Esophagus muscularis mucosa (tissue), 4 donors: ENCODE measurements at regions not wholly inside any gene's neighbourhood (a gene's known extent, or its start where the extent isn't known, plus 50 kb on each side); places are given as distances from the start of the nearest gene placed in this dataset.

Experiments used
- DNase-seq: peaks from one replicate; pipeline ENCODE4 v3.0.0-alpha.2; 2017; ENCODE audit errors: extremely low spot score
- H3K27ac ChIP-seq, 4 donors: fragments of 200-600 bp; sonication (generic); replicated peaks in 1 of 4; 1 replicate in 3 of 4; 2 replicates in 1 of 4; pipeline ENCODE4 v1.5.1; 2016 to 2019; ENCODE audit warnings: mild to moderate bottlenecking in 1 of 4
- H3K27me3 ChIP-seq, 4 donors: fragments of 200-600 bp; sonication (generic); one replicate each; pipeline versions ENCODE4 v1.5.1 to v1.6.0; 2016 to 2019
- H3K36me3 ChIP-seq, 4 donors: fragments of 200-600 bp; sonication (generic); one replicate each; pipeline ENCODE4 v1.5.1; 2016 to 2019
- H3K4me1 ChIP-seq, 4 donors: fragments of 200-600 bp; sonication (generic); one replicate each; pipeline ENCODE4 v1.5.1; 2016 to 2019
- H3K4me3 ChIP-seq, 4 donors: fragments of 200-600 bp; sonication (generic); 1 replicate in 2 of 4; 2 replicates in 2 of 4; pipeline ENCODE4 v1.5.1; 2016 to 2019; ENCODE audit warnings: mild to moderate bottlenecking in 4 of 4, moderate library complexity in 1 of 4
- H3K9me3 ChIP-seq, 4 donors: fragments of 200-600 bp; sonication (generic); 1 replicate in 3 of 4; 2 replicates in 1 of 4; pipeline ENCODE4 v1.5.1; 2016 to 2019
- CTCF ChIP-seq, 3 experiments: fragments of 200-600 bp in 2 of 3; fragments of 450-650 bp in 1 of 3; sonication (generic) in 2 of 3; IDR thresholded peaks; one replicate each; pipeline ENCODE4 v1.5.1; 2017 to 2019; ENCODE audit warnings: antibody characterized with exemption in 3 of 3, mild to moderate bottlenecking in 2 of 3, moderate library complexity in 1 of 3
- EP300 ChIP-seq: sonication (generic); formaldehyde crosslinking; IDR thresholded peaks from one replicate; pipeline ENCODE4 v1.6.1; 2017; ENCODE audit warnings: antibody characterized with exemption
- POLR2A ChIP-seq: fragments of 450-650 bp; IDR thresholded peaks from one replicate; pipeline ENCODE4 v1.6.1; 2017; ENCODE audit warnings: antibody characterized with exemption, moderate library complexity, mild to moderate bottlenecking, low read depth
- POLR2AphosphoS5 ChIP-seq, 2 donors: sonication (generic); formaldehyde crosslinking; IDR thresholded peaks; one replicate each; pipeline ENCODE4 v1.6.1; 2017; ENCODE audit warnings: antibody characterized with exemption in 2 of 2
- WGBS: methylation state at CpG from one replicate; pipeline ENCODE4 v1.1.5; 2018; 5-methylcytosine and 5-hydroxymethylcytosine counted together
- intact Hi-C: fragments of 100-400 bp; cut with DNase I; formaldehyde crosslinking; loops from one replicate; pipeline ENCODE4 v1.15.1; 2023

GRCh38 chr2:122021941-122022340, 266.5 kb downstream of the TSN start:
- H3K4me3 ChIP-seq, result no peak overlapping the region
- WGBS, result 86% methylated on average over 4 of the region's 4 CpGs
- H3K9me3 ChIP-seq, result no peaks in the 10 kb centered on the region
- H3K27ac ChIP-seq, result no peak overlapping the region
- no peaks in the 10 kb centered on the region for H3K36me3 ChIP-seq
- H3K4me1 ChIP-seq, result peaks cover 0 to 9% (median 3%) of the 10 kb centered on the region in 4 donors
- DNase-seq, result no peak
- intact Hi-C loops, result no loop called here
- TF ChIP-seq EP300 (no peak), POLR2A (no peak), CTCF (IDR thresholded peaks at IDR 0.05) (no peak), POLR2AphosphoS5 (IDR thresholded peaks at IDR 0.05) (no peak)
- peaks cover 0 to 12% (median 0%) of the 10 kb centered on the region in 4 donors for H3K27me3 ChIP-seq

GRCh38 chr2:122022531-122022930, 267.1 kb downstream of the TSN start:
- no peak for DNase-seq
- WGBS, result 85% methylated on average over 3 of the region's 3 CpGs
- no peak overlapping the region for H3K4me3 ChIP-seq

GRCh38 chr2:122023059-122023864, 267.8 kb downstream of the TSN start:
- no peak for DNase-seq
- Histone ChIP-seq H3K9me3 (no peaks in the 10 kb centered on the region), H3K27ac (no peak overlapping the region), H3K27me3 (peaks cover 0 to 12% (median 0%) of the 10 kb centered on the region in 4 donors), H3K4me3 (no peak overlapping the region), H3K4me1 (peaks cover 0 to 9% (median 3%) of the 10 kb centered on the region in 4 donors), H3K36me3 (no peaks in the 10 kb centered on the region)
- TF ChIP-seq EP300 (no peak), POLR2A (no peak), POLR2AphosphoS5 (IDR thresholded peaks at IDR 0.05) (no peak), CTCF (IDR thresholded peaks at IDR 0.05) (no peak)
- 69% methylated on average over 7 of the region's 7 CpGs for WGBS
- intact Hi-C loops, result no loop called here

More at GRCh38 chr2:122022531-122022930, 267.1 kb downstream of the TSN start:
- Histone ChIP-seq H3K9me3 (no peaks in the 10 kb centered on the region), H3K36me3 (no peaks in the 10 kb centered on the region), H3K27ac (no peak overlapping the region), H3K4me1 (peaks cover 0 to 9% (median 3%) of the 10 kb centered on the region in 4 donors), H3K27me3 (peaks cover 0 to 12% (median 0%) of the 10 kb centered on the region in 4 donors)
- intact Hi-C loops, result no loop called here
- no peak for TF ChIP-seq POLR2AphosphoS5 (IDR thresholded peaks at IDR 0.05)

- WGBS, result 88% methylated on average over 5 of the region's 9 CpGs
- intact Hi-C loops, result no loop called here
- H3K4me1 ChIP-seq, result no peaks in the 10 kb centered on the region
- H3K27ac ChIP-seq, result no peak overlapping the region
- H3K9me3 ChIP-seq, result no peaks in the 10 kb centered on the region
- H3K4me3 ChIP-seq, result no peak overlapping the region
- H3K27me3 ChIP-seq, result peaks cover 0 to 6% (median 0%) of the 10 kb centered on the region in 4 donors
- TF ChIP-seq POLR2A (no peak), POLR2AphosphoS5 (IDR thresholded peaks at IDR 0.05) (no peak), CTCF (IDR thresholded peaks at IDR 0.05) (no peak), EP300 (no peak)
- H3K36me3 ChIP-seq, result no peaks in the 10 kb centered on the region
- DNase-seq, result no peak
Observed at GRCh38 chr2:122027510-122028217, 272.2 kb downstream of the TSN start.

- H3K27me3 ChIP-seq, result peaks cover 0 to 6% (median 0%) of the 10 kb centered on the region in 4 donors
- TF ChIP-seq POLR2AphosphoS5 (IDR thresholded peaks at IDR 0.05) (no peak), EP300 (no peak), POLR2A (no peak), CTCF (IDR thresholded peaks at IDR 0.05) (no peak)
- H3K36me3 ChIP-seq, result no peaks in the 10 kb centered on the region
- intact Hi-C loops, result no loop called here
- WGBS, result 56% methylated on average over 7 of the region's 7 CpGs
- H3K27ac ChIP-seq, result no peak overlapping the region
- no peak for DNase-seq
- H3K9me3 ChIP-seq, result no peaks in the 10 kb centered on the region
- H3K4me1 ChIP-seq, result no peaks in the 10 kb centered on the region
- H3K4me3 ChIP-seq, result no peak overlapping the region
Observed at GRCh38 chr2:122028371-122029100, 273.1 kb downstream of the TSN start.
